ENCODE measurements at regions not wholly inside any gene's neighbourhood (a gene's known extent, or its start where the extent isn't known, plus 50 kb on each side); places are given as distances from the start of the nearest gene placed in this dataset.

DNA sequence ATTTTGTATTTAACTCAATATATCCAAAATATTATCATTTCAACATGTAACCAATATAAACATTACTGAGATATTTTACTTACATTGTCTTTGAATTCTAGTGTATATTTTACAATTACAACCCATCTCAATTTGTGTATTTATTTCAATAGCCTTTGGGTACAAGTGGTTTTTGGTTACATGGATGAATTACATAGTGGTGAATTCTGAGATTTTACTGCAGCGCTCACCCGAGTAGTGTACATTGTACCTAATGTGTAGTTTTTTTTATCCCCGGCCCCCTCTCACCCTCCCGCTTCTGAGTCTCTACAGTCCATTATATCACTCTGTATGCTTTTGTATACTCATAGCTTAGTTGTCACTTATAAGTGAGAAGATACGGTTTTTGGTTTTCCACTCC, 117.0 kb upstream of the GALNT2 start:
- TF ChIP-seq, protein P1, sequence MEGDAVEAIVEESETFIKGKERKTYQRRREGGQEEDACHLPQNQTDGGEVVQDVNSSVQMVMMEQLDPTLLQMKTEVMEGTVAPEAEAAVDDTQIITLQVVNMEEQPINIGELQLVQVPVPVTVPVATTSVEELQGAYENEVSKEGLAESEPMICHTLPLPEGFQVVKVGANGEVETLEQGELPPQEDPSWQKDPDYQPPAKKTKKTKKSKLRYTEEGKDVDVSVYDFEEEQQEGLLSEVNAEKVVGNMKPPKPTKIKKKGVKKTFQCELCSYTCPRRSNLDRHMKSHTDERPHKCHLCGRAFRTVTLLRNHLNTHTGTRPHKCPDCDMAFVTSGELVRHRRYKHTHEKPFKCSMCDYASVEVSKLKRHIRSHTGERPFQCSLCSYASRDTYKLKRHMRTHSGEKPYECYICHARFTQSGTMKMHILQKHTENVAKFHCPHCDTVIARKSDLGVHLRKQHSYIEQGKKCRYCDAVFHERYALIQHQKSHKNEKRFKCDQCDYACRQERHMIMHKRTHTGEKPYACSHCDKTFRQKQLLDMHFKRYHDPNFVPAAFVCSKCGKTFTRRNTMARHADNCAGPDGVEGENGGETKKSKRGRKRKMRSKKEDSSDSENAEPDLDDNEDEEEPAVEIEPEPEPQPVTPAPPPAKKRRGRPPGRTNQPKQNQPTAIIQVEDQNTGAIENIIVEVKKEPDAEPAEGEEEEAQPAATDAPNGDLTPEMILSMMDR (IDR thresholded peaks at IDR 0.05; ENCODE audit: low read depth, low read length, missing input control) = no peak
- TF ChIP-seq, protein P2, sequence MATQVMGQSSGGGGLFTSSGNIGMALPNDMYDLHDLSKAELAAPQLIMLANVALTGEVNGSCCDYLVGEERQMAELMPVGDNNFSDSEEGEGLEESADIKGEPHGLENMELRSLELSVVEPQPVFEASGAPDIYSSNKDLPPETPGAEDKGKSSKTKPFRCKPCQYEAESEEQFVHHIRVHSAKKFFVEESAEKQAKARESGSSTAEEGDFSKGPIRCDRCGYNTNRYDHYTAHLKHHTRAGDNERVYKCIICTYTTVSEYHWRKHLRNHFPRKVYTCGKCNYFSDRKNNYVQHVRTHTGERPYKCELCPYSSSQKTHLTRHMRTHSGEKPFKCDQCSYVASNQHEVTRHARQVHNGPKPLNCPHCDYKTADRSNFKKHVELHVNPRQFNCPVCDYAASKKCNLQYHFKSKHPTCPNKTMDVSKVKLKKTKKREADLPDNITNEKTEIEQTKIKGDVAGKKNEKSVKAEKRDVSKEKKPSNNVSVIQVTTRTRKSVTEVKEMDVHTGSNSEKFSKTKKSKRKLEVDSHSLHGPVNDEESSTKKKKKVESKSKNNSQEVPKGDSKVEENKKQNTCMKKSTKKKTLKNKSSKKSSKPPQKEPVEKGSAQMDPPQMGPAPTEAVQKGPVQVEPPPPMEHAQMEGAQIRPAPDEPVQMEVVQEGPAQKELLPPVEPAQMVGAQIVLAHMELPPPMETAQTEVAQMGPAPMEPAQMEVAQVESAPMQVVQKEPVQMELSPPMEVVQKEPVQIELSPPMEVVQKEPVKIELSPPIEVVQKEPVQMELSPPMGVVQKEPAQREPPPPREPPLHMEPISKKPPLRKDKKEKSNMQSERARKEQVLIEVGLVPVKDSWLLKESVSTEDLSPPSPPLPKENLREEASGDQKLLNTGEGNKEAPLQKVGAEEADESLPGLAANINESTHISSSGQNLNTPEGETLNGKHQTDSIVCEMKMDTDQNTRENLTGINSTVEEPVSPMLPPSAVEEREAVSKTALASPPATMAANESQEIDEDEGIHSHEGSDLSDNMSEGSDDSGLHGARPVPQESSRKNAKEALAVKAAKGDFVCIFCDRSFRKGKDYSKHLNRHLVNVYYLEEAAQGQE (IDR thresholded peaks at IDR 0.05) = no peak
- TF ChIP-seq, protein P3, sequence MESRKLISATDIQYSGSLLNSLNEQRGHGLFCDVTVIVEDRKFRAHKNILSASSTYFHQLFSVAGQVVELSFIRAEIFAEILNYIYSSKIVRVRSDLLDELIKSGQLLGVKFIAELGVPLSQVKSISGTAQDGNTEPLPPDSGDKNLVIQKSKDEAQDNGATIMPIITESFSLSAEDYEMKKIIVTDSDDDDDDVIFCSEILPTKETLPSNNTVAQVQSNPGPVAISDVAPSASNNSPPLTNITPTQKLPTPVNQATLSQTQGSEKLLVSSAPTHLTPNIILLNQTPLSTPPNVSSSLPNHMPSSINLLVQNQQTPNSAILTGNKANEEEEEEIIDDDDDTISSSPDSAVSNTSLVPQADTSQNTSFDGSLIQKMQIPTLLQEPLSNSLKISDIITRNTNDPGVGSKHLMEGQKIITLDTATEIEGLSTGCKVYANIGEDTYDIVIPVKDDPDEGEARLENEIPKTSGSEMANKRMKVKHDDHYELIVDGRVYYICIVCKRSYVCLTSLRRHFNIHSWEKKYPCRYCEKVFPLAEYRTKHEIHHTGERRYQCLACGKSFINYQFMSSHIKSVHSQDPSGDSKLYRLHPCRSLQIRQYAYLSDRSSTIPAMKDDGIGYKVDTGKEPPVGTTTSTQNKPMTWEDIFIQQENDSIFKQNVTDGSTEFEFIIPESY (IDR thresholded peaks at IDR 0.05) = no peak
- TF ChIP-seq RXRA (IDR thresholded peaks at IDR 0.05) (no peak), FOXA2 (IDR thresholded peaks at IDR 0.05) (no peak), RAD21 (IDR thresholded peaks at IDR 0.05) (no peak), TAF1 (conservative IDR thresholded peaks at IDR 0.05) (no peak), HNF4A (conservative IDR thresholded peaks at IDR 0.05) (no peak)
- TF ChIP-seq, protein P4, sequence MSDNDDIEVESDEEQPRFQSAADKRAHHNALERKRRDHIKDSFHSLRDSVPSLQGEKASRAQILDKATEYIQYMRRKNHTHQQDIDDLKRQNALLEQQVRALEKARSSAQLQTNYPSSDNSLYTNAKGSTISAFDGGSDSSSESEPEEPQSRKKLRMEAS (IDR thresholded peaks at IDR 0.05) = no peak

Data from liver (tissue), 3 donors.